ENCODE measurements at regions not wholly inside any gene's neighbourhood (a gene's known extent, or its start where the extent isn't known, plus 50 kb on each side); places are given as distances from the start of the nearest gene placed in this dataset.

- DNase-seq: no peak
These were observed 72.6 kb upstream of the FIGN start for GRCh38 chr2:163808406-163808805.

GRCh38 chr2:163802284-163802683 lies 66.5 kb upstream of the FIGN start:
- no peak for DNase-seq

GRCh38 chr2:163801486-163801885 lies 65.7 kb upstream of the FIGN start:
- no peak for DNase-seq

- DNase-seq: peak; percentile 59
These were observed 65.2 kb upstream of the FIGN start for GRCh38 chr2:163800951-163801381.

GRCh38 chr2:163799807-163800206 lies 64.0 kb upstream of the FIGN start:
- DNase-seq: no peak

GRCh38 chr2:163794635-163795034 lies 58.8 kb upstream of the FIGN start:
- DNase-seq: no peak
